NCI-H774 (cell line): ENCODE measurements at regions not wholly inside any gene's neighbourhood (a gene's known extent, or its start where the extent isn't known, plus 50 kb on each side); places are given as distances from the start of the nearest gene placed in this dataset.
"Not testable (repeated sequence)": the region's sequence is repeated elsewhere in the genome, so short reads cannot be mapped to it uniquely, and the experiment has no call there.

Experiments used
- DNase-seq: peaks from one replicate; lab custom pipeline; 2025; lab: John Stamatoyannopoulos, UW

- no peak for DNase-seq
These were observed 530.2 kb downstream of the BCKDHB start for GRCh38 chr6:80636689-80637088.

- DNase-seq, result no peak
These were observed 526.9 kb downstream of the BCKDHB start for GRCh38 chr6:80633412-80633811.

GRCh38 chr6:80625405-80625804 is 518.9 kb downstream of the BCKDHB start:
- no peak for DNase-seq

- DNase-seq, result no peak
These were observed 516.8 kb downstream of the BCKDHB start for GRCh38 chr6:80623066-80623815.

- DNase-seq, result peak; percentile 26
These were observed 516.2 kb downstream of the BCKDHB start for GRCh38 chr6:80622641-80623040.

GRCh38 chr6:80618953-80619352 is 512.5 kb downstream of the BCKDHB start:
- DNase-seq, result no peak

GRCh38 chr6:80610846-80611245 is 504.4 kb downstream of the BCKDHB start:
- DNase-seq, result no peak

GRCh38 chr6:80608881-80609280 is 502.4 kb downstream of the BCKDHB start:
- DNase-seq, result no peak

DNA sequence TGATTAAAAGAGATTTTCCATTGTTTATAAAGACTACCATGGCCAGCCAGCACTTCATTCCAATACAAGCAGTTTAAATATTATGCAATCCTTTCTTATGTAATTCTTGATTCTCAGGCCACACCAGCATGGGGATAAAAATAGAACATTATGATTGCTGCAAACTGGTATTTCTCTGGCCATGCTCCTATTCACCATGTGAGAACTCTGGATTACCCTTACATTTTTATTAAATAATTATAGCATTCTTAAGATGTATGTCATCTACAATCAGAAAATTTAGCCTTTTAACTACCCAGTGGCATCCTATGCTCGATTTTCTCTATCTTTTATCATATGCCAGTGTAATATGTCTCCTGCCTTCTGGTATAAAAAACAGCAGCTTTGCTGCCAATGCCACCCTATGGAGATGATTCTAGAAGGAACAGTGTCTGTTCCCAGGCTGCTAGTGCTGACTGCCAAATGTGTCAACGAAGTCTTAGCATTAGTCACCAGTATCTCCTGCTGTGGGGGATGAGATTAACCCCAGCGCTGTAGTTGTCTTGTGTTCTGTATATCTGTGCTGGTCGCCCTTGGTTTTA is 501.4 kb downstream of the BCKDHB start:
- no peak for DNase-seq

GRCh38 chr6:80605165-80605989 is 498.9 kb downstream of the BCKDHB start:
- peak; percentile 53 for DNase-seq

DNA sequence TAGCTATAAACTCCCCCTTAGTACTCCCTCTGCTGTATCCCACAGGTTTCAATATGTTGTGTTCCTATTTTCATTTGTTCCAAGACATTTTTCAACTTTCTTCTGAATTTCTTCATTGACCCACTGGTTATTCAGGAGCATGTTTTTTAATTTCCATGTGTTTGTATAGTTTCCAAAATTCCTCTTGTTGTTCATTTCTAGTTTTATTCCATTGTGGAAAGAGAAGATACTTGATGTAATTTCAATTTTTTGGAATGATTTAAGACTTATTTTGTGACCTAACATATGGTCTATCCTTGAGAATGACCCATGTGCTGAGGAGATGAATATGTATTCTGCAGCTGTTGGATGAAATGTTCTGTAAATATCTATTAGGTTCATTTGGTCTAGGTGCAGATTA is 497.2 kb downstream of the BCKDHB start:
- no peak for DNase-seq

DNA sequence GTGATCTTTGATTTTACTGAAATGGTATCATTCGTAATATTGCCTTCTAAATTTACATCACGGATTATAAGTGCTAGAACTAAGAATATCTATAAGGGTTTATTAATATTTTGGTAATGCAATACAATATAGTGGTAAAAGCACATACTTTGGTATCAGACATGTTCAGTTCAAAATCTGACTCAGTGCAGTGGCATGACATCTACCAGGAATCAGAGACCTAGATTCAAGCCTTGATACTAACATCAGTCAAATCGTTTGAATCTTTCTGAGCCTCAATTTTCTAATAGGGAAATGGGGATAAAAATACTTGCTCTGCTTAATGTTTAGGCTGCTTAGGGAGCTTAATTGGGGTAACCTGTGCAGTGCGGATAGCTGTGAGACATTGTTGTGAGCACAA is 488.0 kb downstream of the BCKDHB start:
- DNase-seq, result no peak

DNA sequence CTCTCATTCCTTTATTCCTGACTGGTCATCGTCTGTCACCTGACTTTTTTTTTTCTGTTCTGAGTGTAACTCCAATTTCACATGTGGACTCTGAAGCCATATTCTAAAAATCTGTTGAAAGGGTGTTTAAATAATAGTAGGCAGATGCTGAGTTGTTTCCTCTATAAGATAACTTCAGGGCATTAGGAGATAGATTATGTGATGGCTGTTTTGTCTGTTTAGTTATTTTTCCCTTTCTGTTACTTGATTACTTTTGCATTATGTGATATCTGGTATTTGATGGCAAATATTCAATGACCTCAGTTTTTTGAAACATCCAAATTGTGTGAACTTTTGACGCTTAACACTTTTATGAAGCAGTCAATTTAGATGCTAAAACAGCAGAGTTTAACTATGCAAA is 486.0 kb downstream of the BCKDHB start:
- DNase-seq, result no peak

DNA sequence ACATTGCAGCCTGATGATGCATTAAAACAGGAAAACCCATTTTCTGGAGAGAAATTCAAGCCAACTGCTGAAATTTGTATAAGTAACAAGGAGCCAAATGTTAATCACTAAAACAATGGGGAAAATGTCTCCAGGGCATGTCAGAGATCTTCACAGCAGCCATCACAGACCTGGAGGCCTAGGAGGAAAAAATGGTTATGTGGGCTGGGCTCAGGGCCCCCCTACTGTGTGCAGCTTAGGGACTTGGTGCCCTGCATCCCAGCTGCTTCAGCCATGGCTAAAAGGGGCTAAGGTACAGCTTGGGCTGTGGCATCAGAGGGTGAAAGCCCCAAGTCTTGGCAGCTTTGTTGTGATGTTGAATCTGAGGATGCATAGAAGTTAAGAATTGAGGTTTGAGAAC is 479.8 kb downstream of the BCKDHB start:
- no peak for DNase-seq

GRCh38 chr6:80579391-80580023 is 473.0 kb downstream of the BCKDHB start:
- no peak for DNase-seq

- DNase-seq, result not testable (repeated sequence)
These were observed 466.8 kb downstream of the BCKDHB start for GRCh38 chr6:80573320-80573719.

DNA sequence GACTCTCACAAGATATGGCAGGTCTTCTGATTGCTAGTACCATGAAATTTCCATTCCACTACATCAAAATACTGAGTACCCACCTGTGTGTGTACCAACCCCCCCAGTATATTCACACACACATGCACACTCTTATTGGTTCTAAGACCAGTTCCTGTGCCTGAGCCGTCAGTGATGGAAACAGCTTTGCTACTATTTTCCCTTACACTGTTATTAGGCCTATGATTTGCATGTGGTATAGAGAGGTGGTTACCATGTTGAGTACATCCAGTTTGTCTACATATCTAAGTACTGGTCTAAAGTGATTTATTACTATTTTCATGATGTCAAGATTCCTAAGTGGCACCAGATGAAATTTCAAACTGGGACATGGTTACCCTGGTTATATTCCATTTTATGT is 459.9 kb downstream of the BCKDHB start:
- DNase-seq, result no peak

DNA sequence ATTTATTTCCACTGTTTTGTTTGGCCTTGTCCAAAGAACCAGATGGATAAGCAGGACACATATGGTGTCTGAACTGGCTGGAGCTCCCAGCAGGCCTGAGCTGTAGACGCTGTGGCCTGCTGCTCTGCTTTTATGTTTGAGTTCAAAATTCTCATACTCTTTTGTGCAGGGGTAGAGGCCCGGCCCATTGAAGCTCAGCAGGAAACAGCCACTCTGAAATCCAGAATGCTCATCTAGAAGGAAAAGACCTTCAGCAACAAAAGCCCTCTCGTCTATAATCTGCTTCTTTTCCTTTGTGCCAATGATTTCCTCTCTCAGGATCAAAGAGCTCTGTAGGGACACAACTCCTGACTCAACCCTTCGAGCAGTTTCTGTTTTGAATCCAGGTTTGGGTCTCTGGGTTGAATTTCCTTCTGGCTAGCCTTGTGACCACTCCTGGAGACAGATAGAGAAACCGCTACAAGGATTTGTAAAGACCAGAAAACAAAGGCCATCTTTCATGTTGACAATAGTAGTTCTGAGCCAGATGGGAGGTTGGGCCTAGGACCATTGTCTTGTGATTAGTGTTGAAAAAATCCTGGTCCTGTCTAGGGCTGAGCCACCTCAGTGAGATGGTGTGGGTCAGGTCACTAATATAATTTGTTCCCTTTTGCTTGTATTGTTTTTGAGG is 446.7 kb downstream of the BCKDHB start:
- no peak for DNase-seq

DNA sequence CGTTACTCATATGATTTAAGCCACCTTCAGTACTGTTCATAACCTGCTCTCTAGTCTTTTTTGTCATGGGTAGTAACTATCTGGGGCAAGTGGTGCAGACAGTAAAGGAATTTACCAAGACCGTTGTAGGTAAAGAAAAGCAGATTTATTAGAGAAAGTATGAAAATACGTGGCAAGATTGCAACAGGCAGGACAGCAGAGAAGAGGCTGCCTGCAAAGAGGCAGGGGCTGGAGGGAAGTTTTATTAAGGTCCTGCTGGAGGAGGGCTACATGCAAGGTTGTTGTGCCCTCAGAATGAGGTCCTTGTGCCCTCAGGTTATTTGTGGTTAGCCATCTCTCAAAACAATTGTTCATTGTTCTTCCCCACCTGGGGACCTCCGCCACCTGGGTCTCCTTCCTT is 444.3 kb downstream of the BCKDHB start:
- no peak for DNase-seq

- DNase-seq, result no peak
These were observed 443.8 kb downstream of the BCKDHB start for GRCh38 chr6:80550281-80550680.

GRCh38 chr6:80548532-80548931 is 442.1 kb downstream of the BCKDHB start:
- no peak for DNase-seq

DNA sequence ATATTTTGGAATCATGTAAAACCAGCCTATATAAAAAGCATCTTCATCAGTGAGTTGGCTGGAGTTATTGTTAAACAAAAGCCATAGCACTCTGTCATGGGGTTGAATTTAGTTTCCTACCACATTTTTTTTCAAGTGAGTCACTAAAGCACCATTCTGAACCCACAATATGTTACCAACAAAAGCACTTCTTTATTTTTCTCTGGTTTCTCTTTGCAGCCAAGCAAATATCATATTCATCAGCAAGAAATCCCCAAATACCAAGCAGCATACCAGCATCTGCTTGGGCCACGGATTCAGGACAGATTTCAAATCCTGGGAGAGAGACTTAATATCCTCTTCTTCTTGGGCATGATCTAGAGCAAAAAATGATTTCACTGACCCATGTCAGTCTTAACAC is 441.4 kb downstream of the BCKDHB start:
- DNase-seq, result no peak
